ENCODE measurements at regions not wholly inside any gene's neighbourhood (a gene's known extent, or its start where the extent isn't known, plus 50 kb on each side); places are given as distances from the start of the nearest gene placed in this dataset.
"Not testable (repeated sequence)": the region's sequence is repeated elsewhere in the genome, so short reads cannot be mapped to it uniquely, and the experiment has no call there.

- no peaks in the 10 kb centered on the region for H3K79me2 ChIP-seq (ENCODE audit: control insufficient read depth, insufficient read depth, low read length)
- no peak for DNase-seq
- H4K8ac ChIP-seq (ENCODE audit: low read depth, low read length) = no peak overlapping the region
- no peaks in the 10 kb centered on the region for H3K27me3 ChIP-seq (ENCODE audit: insufficient read depth, low read length, poor library complexity)
- no peaks in the 10 kb centered on the region for H3K36me3 ChIP-seq (ENCODE audit: control insufficient read depth, insufficient read depth, low read length)
- H2BK15ac ChIP-seq (replicated peaks; ENCODE audit: low read depth) = no peak overlapping the region
- no peak overlapping the region for H3K23ac ChIP-seq (ENCODE audit: low read length)
- H3K56ac ChIP-seq (ENCODE audit: low read length) = no peak overlapping the region
- peak overlapping the region; percentile 14 for H2AK5ac ChIP-seq (ENCODE audit: low read length)
- H2BK5ac ChIP-seq (ENCODE audit: low read length) = no peak overlapping the region
- WGBS (ENCODE audit: extremely low coverage, insufficient coverage, low lambda C conversion rate) = no CpG with 5 or more reads among the region's 4 CpGs
- no peak overlapping the region for H3K4ac ChIP-seq (ENCODE audit: low read depth, low read length)
- H3K4me3 ChIP-seq (ENCODE audit: low read length) = no peak overlapping the region
- H4K5ac ChIP-seq (ENCODE audit: low read length) = no peak overlapping the region
- no peak overlapping the region for H3K18ac ChIP-seq (ENCODE audit: low read length)
- H3K9ac ChIP-seq (ENCODE audit: low read length) = no peak overlapping the region
- H3K27ac ChIP-seq (ENCODE audit: low read depth, low read length) = no peak overlapping the region
- no peak overlapping the region for H2BK120ac ChIP-seq (ENCODE audit: low read depth, low read length)
- H3K4me2 ChIP-seq (ENCODE audit: low read length) = no peak overlapping the region
- no peaks in the 10 kb centered on the region for H3K4me1 ChIP-seq (ENCODE audit: control insufficient read depth, low read depth, low read length)
- no peaks in the 10 kb centered on the region for H3K79me1 ChIP-seq (ENCODE audit: low read length)
Observed at GRCh38 chr18:59848002-59848401, 51.8 kb upstream of the PMAIP1 start.

DNA sequence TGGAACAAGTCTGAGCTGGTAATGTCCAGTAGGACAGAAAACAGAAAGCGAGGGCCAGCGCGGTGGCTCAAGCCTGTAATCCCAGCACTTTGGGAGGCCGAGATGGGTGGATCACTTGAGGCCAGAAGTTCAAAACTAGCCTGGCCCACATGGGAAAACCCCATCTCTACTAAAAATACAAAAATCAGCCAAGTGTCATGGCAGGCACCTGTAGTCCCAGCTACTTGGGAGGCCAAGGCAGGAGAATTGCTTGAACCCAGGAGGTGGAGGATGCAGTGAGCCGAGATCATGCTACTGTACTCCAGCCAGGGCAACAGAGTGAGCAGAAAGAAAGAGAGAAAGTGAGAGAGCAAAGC, 52.3 kb upstream of the PMAIP1 start:
- not testable (repeated sequence) for H4K5ac ChIP-seq (ENCODE audit: low read length); H3K4me2 ChIP-seq (ENCODE audit: low read length); H3K4me1 ChIP-seq (ENCODE audit: control insufficient read depth, low read depth, low read length); H3K79me1 ChIP-seq (ENCODE audit: low read length); H2BK120ac ChIP-seq (ENCODE audit: low read depth, low read length); H3K79me2 ChIP-seq (ENCODE audit: control insufficient read depth, insufficient read depth, low read length); DNase-seq; H3K9ac ChIP-seq (ENCODE audit: low read length); H3K4me3 ChIP-seq (ENCODE audit: low read length); H2AK5ac ChIP-seq (ENCODE audit: low read length); H3K27me3 ChIP-seq (ENCODE audit: insufficient read depth, low read length, poor library complexity); H2BK5ac ChIP-seq (ENCODE audit: low read length); H3K23ac ChIP-seq (ENCODE audit: low read length); H4K8ac ChIP-seq (ENCODE audit: low read depth, low read length); H3K27ac ChIP-seq (ENCODE audit: low read depth, low read length); H2BK15ac ChIP-seq (replicated peaks; ENCODE audit: low read depth); H3K56ac ChIP-seq (ENCODE audit: low read length); H3K18ac ChIP-seq (ENCODE audit: low read length); H3K36me3 ChIP-seq (ENCODE audit: control insufficient read depth, insufficient read depth, low read length)
- no CpG with 5 or more reads among the region's 5 CpGs for WGBS (ENCODE audit: extremely low coverage, insufficient coverage, low lambda C conversion rate)
- peak overlapping the region; percentile 75 for H3K4ac ChIP-seq (ENCODE audit: low read depth, low read length)

DNA sequence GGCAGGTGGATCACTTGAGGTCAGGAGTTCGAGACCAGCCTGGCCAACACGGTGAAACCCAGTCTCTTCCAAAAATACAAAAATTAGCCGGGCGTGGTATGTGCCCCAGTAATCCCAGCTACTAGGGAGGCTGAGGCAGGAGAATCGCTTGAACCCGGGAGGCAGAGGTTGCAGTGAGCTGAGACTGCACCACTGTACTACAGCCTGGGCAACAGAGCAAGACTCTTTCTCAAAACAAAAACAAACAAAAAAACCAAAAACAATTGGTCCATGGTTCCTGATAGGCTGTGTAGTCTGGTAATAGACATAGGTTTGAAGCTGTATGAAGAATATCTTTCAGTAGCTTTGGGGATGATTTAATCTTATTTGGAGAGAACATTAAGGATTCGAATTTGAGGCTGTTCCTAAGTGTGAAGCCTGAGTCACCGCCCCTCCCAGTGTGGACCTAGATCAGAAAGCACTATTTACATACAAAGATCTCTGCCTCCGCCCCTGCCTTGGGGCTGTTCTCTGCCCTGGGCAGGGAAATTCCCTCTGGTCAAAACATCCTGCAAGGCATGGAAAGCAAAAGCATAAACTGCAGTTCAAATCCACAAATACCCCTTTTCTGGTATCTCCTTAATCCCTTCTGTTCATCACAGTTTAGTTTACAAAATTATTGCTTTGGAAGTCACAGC, 52.8 kb upstream of the PMAIP1 start:
- H4K5ac ChIP-seq (ENCODE audit: low read length) = no peak overlapping the region
- H3K4me3 ChIP-seq (ENCODE audit: low read length) = no peak overlapping the region
- H3K36me3 ChIP-seq (ENCODE audit: control insufficient read depth, insufficient read depth, low read length) = no peaks in the 10 kb centered on the region
- no peak overlapping the region for H2AK5ac ChIP-seq (ENCODE audit: low read length)
- H3K4ac ChIP-seq (ENCODE audit: low read depth, low read length) = no peak overlapping the region
- WGBS (ENCODE audit: extremely low coverage, insufficient coverage, low lambda C conversion rate) = no CpG with 5 or more reads among the region's 9 CpGs
- H3K23ac ChIP-seq (ENCODE audit: low read length) = no peak overlapping the region
- H3K4me2 ChIP-seq (ENCODE audit: low read length) = no peak overlapping the region
- no peak overlapping the region for H3K9ac ChIP-seq (ENCODE audit: low read length)
- no peak overlapping the region for H2BK120ac ChIP-seq (ENCODE audit: low read depth, low read length)
- no peaks in the 10 kb centered on the region for H3K4me1 ChIP-seq (ENCODE audit: control insufficient read depth, low read depth, low read length)
- H3K56ac ChIP-seq (ENCODE audit: low read length) = no peak overlapping the region
- no peak overlapping the region for H2BK5ac ChIP-seq (ENCODE audit: low read length)
- no peaks in the 10 kb centered on the region for H3K27me3 ChIP-seq (ENCODE audit: insufficient read depth, low read length, poor library complexity)
- no peaks in the 10 kb centered on the region for H3K79me1 ChIP-seq (ENCODE audit: low read length)
- H3K18ac ChIP-seq (ENCODE audit: low read length) = no peak overlapping the region
- H3K79me2 ChIP-seq (ENCODE audit: control insufficient read depth, insufficient read depth, low read length) = no peaks in the 10 kb centered on the region
- peak; percentile 82 for DNase-seq
- H4K8ac ChIP-seq (ENCODE audit: low read depth, low read length) = no peak overlapping the region
- H2BK15ac ChIP-seq (replicated peaks; ENCODE audit: low read depth) = no peak overlapping the region
- no peak overlapping the region for H3K27ac ChIP-seq (ENCODE audit: low read depth, low read length)

DNA sequence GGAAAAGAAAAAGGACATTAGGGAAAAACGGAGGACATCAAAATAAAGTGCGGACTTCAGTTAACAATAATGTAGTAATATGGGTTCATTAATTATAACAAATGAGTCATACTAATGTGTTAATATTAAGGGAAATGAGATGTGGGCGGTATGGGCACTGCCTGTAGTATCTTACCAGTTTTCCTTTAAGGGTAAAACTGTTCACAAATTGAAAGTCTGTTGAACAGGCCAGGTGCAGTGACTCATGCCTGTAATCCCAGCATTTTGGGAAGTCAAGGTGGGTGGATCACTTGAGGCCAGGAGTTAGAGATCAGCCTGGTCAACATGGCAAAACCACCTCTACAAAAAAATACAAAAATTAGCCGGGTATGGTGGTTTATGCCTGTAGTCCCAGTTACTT, 56.8 kb upstream of the PMAIP1 start:
- Histone ChIP-seq H4K8ac (ENCODE audit: low read depth, low read length) (no peak overlapping the region), H3K4ac (ENCODE audit: low read depth, low read length) (no peak overlapping the region), H3K79me2 (ENCODE audit: control insufficient read depth, insufficient read depth, low read length) (no peaks in the 10 kb centered on the region), H3K9ac (ENCODE audit: low read length) (no peak overlapping the region), H3K18ac (ENCODE audit: low read length) (no peak overlapping the region), H2BK15ac (replicated peaks; ENCODE audit: low read depth) (no peak overlapping the region), H3K56ac (ENCODE audit: low read length) (no peak overlapping the region), H2BK5ac (ENCODE audit: low read length) (no peak overlapping the region), H3K4me1 (ENCODE audit: control insufficient read depth, low read depth, low read length) (no peaks in the 10 kb centered on the region), H3K36me3 (ENCODE audit: control insufficient read depth, insufficient read depth, low read length) (no peaks in the 10 kb centered on the region), H3K27ac (ENCODE audit: low read depth, low read length) (no peak overlapping the region), H2AK5ac (ENCODE audit: low read length) (no peak overlapping the region), H2BK120ac (ENCODE audit: low read depth, low read length) (no peak overlapping the region), H3K27me3 (ENCODE audit: insufficient read depth, low read length, poor library complexity) (no peaks in the 10 kb centered on the region), H3K4me3 (ENCODE audit: low read length) (no peak overlapping the region), H3K79me1 (ENCODE audit: low read length) (no peaks in the 10 kb centered on the region), H3K4me2 (ENCODE audit: low read length) (no peak overlapping the region), H3K23ac (ENCODE audit: low read length) (no peak overlapping the region), H4K5ac (ENCODE audit: low read length) (no peak overlapping the region)
- no peak for DNase-seq
- WGBS (ENCODE audit: extremely low coverage, insufficient coverage, low lambda C conversion rate) = no CpG with 5 or more reads among the region's 4 CpGs

DNA sequence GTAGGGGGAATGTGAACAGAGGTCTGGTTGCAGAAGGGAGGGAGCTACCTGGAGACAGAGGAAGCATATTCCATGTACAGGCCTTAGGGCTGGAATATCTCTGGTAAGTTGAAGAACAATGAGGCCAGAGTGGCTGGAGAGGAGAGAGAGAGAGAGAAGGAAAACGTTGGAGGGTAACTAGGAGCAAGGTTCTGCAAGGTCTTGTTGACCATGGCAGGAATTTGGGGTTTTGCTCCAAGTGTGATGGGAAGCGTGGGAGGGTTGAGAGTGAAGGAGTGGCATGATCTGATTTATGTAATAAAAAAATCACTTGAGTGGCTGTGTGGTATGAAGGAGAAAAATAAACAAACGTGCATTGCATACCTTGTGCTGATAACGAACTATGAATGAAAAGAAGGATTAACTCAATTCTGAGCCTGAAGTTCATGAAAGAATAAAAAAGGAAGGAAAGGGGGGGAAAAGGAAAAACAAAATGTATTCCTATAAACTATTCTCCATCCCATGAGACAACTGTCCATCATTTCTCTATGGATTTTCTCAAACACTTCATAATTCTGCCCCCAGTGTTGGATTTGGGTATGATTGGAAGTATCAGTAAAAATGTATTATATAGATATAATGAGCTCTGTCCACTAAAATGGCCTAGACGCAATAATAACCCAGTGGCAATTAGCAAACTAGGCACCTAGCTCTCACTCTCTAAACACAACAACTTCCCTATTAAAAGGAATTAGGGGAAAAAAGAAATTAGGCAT, 59.7 kb upstream of the PMAIP1 start:
- Histone ChIP-seq H4K5ac (ENCODE audit: low read length) (no peak overlapping the region), H3K56ac (ENCODE audit: low read length) (no peak overlapping the region), H3K4ac (ENCODE audit: low read depth, low read length) (no peak overlapping the region)

More for the DNA sequence above, 59.7 kb upstream of the PMAIP1 start:
- H3K18ac ChIP-seq (ENCODE audit: low read length) = no peak overlapping the region
- H3K9ac ChIP-seq (ENCODE audit: low read length) = no peak overlapping the region
- H3K4me1 ChIP-seq (ENCODE audit: control insufficient read depth, low read depth, low read length) = peaks cover 2% of the 10 kb centered on the region
- no CpG with 5 or more reads among the region's 5 CpGs for WGBS (ENCODE audit: extremely low coverage, insufficient coverage, low lambda C conversion rate)
- no peak overlapping the region for H3K4me2 ChIP-seq (ENCODE audit: low read length)
- no peak overlapping the region for H2BK120ac ChIP-seq (ENCODE audit: low read depth, low read length)
- no peak overlapping the region for H3K23ac ChIP-seq (ENCODE audit: low read length)
- H2AK5ac ChIP-seq (ENCODE audit: low read length) = no peak overlapping the region
- H3K79me1 ChIP-seq (ENCODE audit: low read length) = no peaks in the 10 kb centered on the region
- H3K27ac ChIP-seq (ENCODE audit: low read depth, low read length) = no peak overlapping the region
- no peaks in the 10 kb centered on the region for H3K27me3 ChIP-seq (ENCODE audit: insufficient read depth, low read length, poor library complexity)
- no peaks in the 10 kb centered on the region for H3K36me3 ChIP-seq (ENCODE audit: control insufficient read depth, insufficient read depth, low read length)
- no peak overlapping the region for H2BK15ac ChIP-seq (replicated peaks; ENCODE audit: low read depth)
- no peak overlapping the region for H2BK5ac ChIP-seq (ENCODE audit: low read length)
- no peak overlapping the region for H4K8ac ChIP-seq (ENCODE audit: low read depth, low read length)
- no peak for DNase-seq
- H3K4me3 ChIP-seq (ENCODE audit: low read length) = no peak overlapping the region
- H3K79me2 ChIP-seq (ENCODE audit: control insufficient read depth, insufficient read depth, low read length) = no peaks in the 10 kb centered on the region

Data from mesendoderm (in vitro differentiated cells).